ENCODE measurements at regions not wholly inside any gene's neighbourhood (a gene's known extent, or its start where the extent isn't known, plus 50 kb on each side); places are given as distances from the start of the nearest gene placed in this dataset.

- no peak for DNase-seq
Measured at GRCh38 chr2:240325016-240326007, 110.2 kb upstream of the GPC1 start.

- DNase-seq, result no peak
Measured at GRCh38 chr2:240326246-240326645, 109.2 kb upstream of the GPC1 start.

- no peak for DNase-seq
Measured at GRCh38 chr2:240326886-240327285, 108.6 kb upstream of the GPC1 start.

- no peak for DNase-seq
Measured at GRCh38 chr2:240327566-240327965, 107.9 kb upstream of the GPC1 start.

GRCh38 chr2:240328526-240328925 lies 106.9 kb upstream of the GPC1 start:
- no peak for DNase-seq

- no peak for DNase-seq
Measured at GRCh38 chr2:240329116-240329665, 106.3 kb upstream of the GPC1 start.

GRCh38 chr2:240329778-240330177 lies 105.7 kb upstream of the GPC1 start:
- no peak for DNase-seq

GRCh38 chr2:240333985-240334384 lies 101.5 kb upstream of the GPC1 start:
- no peak for DNase-seq

- no peak for DNase-seq
Measured at GRCh38 chr2:240335061-240335460, 100.4 kb upstream of the GPC1 start.

- DNase-seq, result no peak
Measured at GRCh38 chr2:240336820-240337427, 98.5 kb upstream of the GPC1 start.

GRCh38 chr2:240338274-240338673 lies 97.2 kb upstream of the GPC1 start:
- DNase-seq, result no peak

- DNase-seq, result no peak
Measured at GRCh38 chr2:240339411-240340360, 95.8 kb upstream of the GPC1 start.

GRCh38 chr2:240340361-240340761 lies 95.1 kb upstream of the GPC1 start:
- no peak for DNase-seq

GRCh38 chr2:240341064-240341463 lies 94.4 kb upstream of the GPC1 start:
- DNase-seq, result no peak

GRCh38 chr2:240343548-240343947 lies 91.9 kb upstream of the GPC1 start:
- DNase-seq, result no peak

GRCh38 chr2:240344904-240345303 lies 90.6 kb upstream of the GPC1 start:
- no peak for DNase-seq

- DNase-seq, result no peak
Measured at GRCh38 chr2:240346015-240346752, 89.3 kb upstream of the GPC1 start.

- DNase-seq, result no peak
Measured at GRCh38 chr2:240346753-240347372, 88.6 kb upstream of the GPC1 start.

GRCh38 chr2:240347373-240347940 lies 88.0 kb upstream of the GPC1 start:
- no peak for DNase-seq

GRCh38 chr2:240347949-240348500 lies 87.4 kb upstream of the GPC1 start:
- DNase-seq, result no peak

- no peak for DNase-seq
Measured at GRCh38 chr2:240348522-240348921, 86.9 kb upstream of the GPC1 start.
